Esophagus squamous epithelium (tissue), 5 donors: ENCODE measurements at regions not wholly inside any gene's neighbourhood (a gene's known extent, or its start where the extent isn't known, plus 50 kb on each side); places are given as distances from the start of the nearest gene placed in this dataset.

ENCODE experiments used
- DNase-seq: peaks from one replicate; lab custom pipeline; 2025; lab: John Stamatoyannopoulos, UW
- H3K27ac ChIP-seq, 4 donors: fragments of 200-600 bp; sonication (generic); one replicate each; pipeline ENCODE4 v1.5.1; 2016 to 2019; ENCODE audit warnings: mild to moderate bottlenecking in 1 of 4
- H3K27me3 ChIP-seq, 4 donors: fragments of 200-600 bp; sonication (generic); 1 replicate in 3 of 4; 2 replicates in 1 of 4; pipeline versions ENCODE4 v1.5.1 to v1.6.0; 2017 to 2021; ENCODE audit warnings: antibody characterized with exemption in 1 of 4
- H3K36me3 ChIP-seq, 3 donors: fragments of 200-600 bp; sonication (generic); one replicate each; pipeline ENCODE4 v1.5.1; 2016 to 2019
- H3K4me1 ChIP-seq, 3 donors: fragments of 200-600 bp; sonication (generic); one replicate each; pipeline ENCODE4 v1.5.1; 2017 to 2019
- H3K4me3 ChIP-seq, 4 donors: fragments of 200-600 bp; sonication (generic); 1 replicate in 3 of 4; 2 replicates in 1 of 4; pipeline ENCODE4 v1.5.1; 2016 to 2019; ENCODE audit warnings: mild to moderate bottlenecking in 2 of 4, moderate library complexity in 1 of 4
- H3K9me3 ChIP-seq, 3 donors: fragments of 200-600 bp; sonication (generic); one replicate each; pipeline ENCODE4 v1.5.1; 2016 to 2019
- CTCF ChIP-seq, 6 experiments: fragments of 450-650 bp in 4 of 6; fragments of 200-600 bp in 2 of 6; sonication (generic) in 2 of 6; IDR thresholded peaks; one replicate each; pipeline ENCODE4 v1.5.1; 2016 to 2019; ENCODE audit warnings: antibody characterized with exemption in 6 of 6, mild to moderate bottlenecking in 4 of 6, moderate library complexity in 4 of 6
- POLR2A ChIP-seq, 4 donors: fragments of 450-650 bp; IDR thresholded peaks; one replicate each; pipeline ENCODE4 v1.6.1; 2017; ENCODE audit warnings: antibody characterized with exemption in 4 of 4, mild to moderate bottlenecking in 4 of 4, moderate library complexity in 3 of 4
- WGBS, 2 donors: methylation state at CpG; one replicate each; pipeline ENCODE4 v1.1.5; 2018; 5-methylcytosine and 5-hydroxymethylcytosine counted together
- intact Hi-C: fragments of 100-400 bp; cut with DNase I; formaldehyde crosslinking; loops from one replicate; pipeline ENCODE4 v1.15.0; 2022
- donor health status: DM: yes; HTN: yes; CAD: no.

GRCh38 chr5:113823696-113824095, 310.2 kb downstream of the YTHDC2 start:
- Histone ChIP-seq H3K4me1 (no peaks in the 10 kb centered on the region), H3K4me3 (no peak overlapping the region), H3K27ac (no peak overlapping the region), H3K9me3 (no peaks in the 10 kb centered on the region), H3K27me3 (no peaks in the 10 kb centered on the region), H3K36me3 (no peaks in the 10 kb centered on the region)
- DNase-seq: no peak
- intact Hi-C loops: no loop called here
- TF ChIP-seq CTCF (IDR thresholded peaks at IDR 0.05) (no peak), POLR2A (IDR thresholded peaks at IDR 0.05) (no peak)
- 40 to 46% methylated on average over 3 of the region's 3 CpGs for WGBS, 2 donors

GRCh38 chr5:113824307-113824706, 310.8 kb downstream of the YTHDC2 start:
- Histone ChIP-seq H3K27ac (no peak overlapping the region), H3K4me3 (no peak overlapping the region), H3K4me1 (no peaks in the 10 kb centered on the region), H3K36me3 (no peaks in the 10 kb centered on the region), H3K27me3 (no peaks in the 10 kb centered on the region), H3K9me3 (no peaks in the 10 kb centered on the region)
- intact Hi-C loops: no loop called here
- DNase-seq: no peak
- 54 to 80% methylated on average over 2 of the region's 2 CpGs for WGBS, 2 donors
- no peak for TF ChIP-seq POLR2A (IDR thresholded peaks at IDR 0.05)
- no peak for TF ChIP-seq CTCF (IDR thresholded peaks at IDR 0.05)

GRCh38 chr5:113825176-113825575, 311.7 kb downstream of the YTHDC2 start:
- Histone ChIP-seq H3K36me3 (no peaks in the 10 kb centered on the region), H3K4me3 (no peak overlapping the region), H3K9me3 (no peaks in the 10 kb centered on the region), H3K27ac (no peak overlapping the region), H3K4me1 (no peaks in the 10 kb centered on the region), H3K27me3 (no peaks in the 10 kb centered on the region)
- no peak for DNase-seq
- TF ChIP-seq POLR2A (IDR thresholded peaks at IDR 0.05): no peak
- no peak for TF ChIP-seq CTCF (IDR thresholded peaks at IDR 0.05)
- intact Hi-C loops: no loop called here

- WGBS, 2 donors: 35 to 65% methylated on average over 5 of the region's 5 CpGs
- Histone ChIP-seq H3K27ac (no peak overlapping the region), H3K36me3 (no peaks in the 10 kb centered on the region), H3K4me1 (no peaks in the 10 kb centered on the region), H3K27me3 (no peaks in the 10 kb centered on the region), H3K4me3 (no peak overlapping the region), H3K9me3 (no peaks in the 10 kb centered on the region)
- intact Hi-C loops: no loop called here
- no peak for DNase-seq
- TF ChIP-seq POLR2A (IDR thresholded peaks at IDR 0.05) (no peak), CTCF (IDR thresholded peaks at IDR 0.05) (no peak)
Observed at GRCh38 chr5:113846941-113847340, 333.4 kb downstream of the YTHDC2 start.

GRCh38 chr5:113864437-113864836, 350.9 kb downstream of the YTHDC2 start:
- Histone ChIP-seq H3K4me1 (no peaks in the 10 kb centered on the region), H3K27ac (no peak overlapping the region), H3K36me3 (no peaks in the 10 kb centered on the region), H3K27me3 (no peaks in the 10 kb centered on the region), H3K9me3 (no peaks in the 10 kb centered on the region), H3K4me3 (no peak overlapping the region)
- TF ChIP-seq POLR2A (IDR thresholded peaks at IDR 0.05) (no peak), CTCF (IDR thresholded peaks at IDR 0.05) (no peak)
- intact Hi-C loops: no loop called here
- DNase-seq: no peak
